Ammon's horn (tissue), 1 donor: ENCODE measurements at regions not wholly inside any gene's neighbourhood (a gene's known extent, or its start where the extent isn't known, plus 50 kb on each side); places are given as distances from the start of the nearest gene placed in this dataset.

ENCODE experiments used
- DNase-seq: peaks from one replicate; pipeline ENCODE4 v3.0.0-alpha.2; 2016; ENCODE audit warnings: low spot score

DNA sequence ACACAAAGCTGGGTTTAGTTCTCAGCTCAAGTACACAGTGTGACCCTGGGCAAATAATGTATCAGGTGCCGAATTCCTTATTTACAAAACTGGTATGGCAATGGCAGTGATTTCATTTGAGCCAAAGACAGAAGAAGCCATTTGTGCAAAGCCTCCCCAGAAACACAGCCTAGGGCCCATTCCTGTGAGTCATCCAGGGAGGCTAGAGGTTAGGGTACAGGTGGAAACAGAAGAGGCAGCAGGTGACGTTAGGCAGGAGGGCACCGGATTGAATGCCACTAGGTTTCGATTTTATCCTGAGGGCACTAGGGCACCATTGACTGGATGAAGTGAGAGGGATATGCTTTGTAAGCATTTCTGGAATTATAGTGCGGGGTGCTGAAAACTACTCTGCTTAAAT lies 766.9 kb upstream of the NR2F2 start:
- DNase-seq = no peak

DNA sequence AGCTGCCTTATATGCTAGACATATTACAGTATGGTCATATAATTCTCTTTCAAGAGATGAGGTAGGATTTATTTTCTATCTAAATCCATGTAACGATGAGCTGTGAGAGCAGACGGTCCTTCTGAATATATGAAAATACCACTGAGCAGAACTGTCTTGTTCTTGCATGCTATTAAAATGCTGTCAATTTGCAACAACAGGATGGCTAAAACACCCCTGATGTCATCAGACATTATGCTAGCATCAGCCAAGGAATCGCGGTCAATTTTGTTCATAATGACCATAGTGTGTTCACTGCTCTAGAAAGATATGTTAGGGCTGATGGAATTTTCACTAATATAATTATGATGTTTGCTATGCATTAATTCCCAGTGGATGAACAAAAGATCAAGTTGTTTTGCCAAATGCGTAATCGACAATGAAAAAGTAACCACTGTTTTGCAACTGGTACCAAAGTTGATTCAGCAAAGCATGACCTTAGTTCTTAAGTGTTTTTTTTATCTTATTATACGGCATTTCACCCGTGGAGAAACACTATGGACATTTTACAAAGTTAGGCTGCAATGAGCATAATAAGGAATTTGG lies 765.4 kb upstream of the NR2F2 start:
- DNase-seq = no peak

GRCh38 chr15:95565690-95566089 lies 764.8 kb upstream of the NR2F2 start:
- DNase-seq = no peak

DNA sequence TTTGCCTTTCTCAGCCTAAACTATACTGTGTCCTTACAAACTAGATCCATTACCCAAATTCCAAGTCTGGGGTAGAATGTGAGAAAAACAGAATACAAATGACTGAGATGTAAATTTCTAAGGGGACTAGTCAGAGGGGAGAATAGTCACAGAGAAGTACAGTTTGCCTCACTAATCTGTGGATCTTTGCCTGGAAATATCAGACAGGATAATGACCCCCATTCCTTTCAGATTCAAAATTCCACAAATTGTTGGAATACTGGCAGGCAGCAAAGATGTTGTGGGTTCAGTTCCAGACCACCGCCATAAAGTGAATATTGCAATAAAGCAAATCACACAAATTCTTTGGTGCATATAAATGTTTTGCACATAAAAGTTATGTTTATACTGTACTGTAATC lies 762.8 kb upstream of the NR2F2 start:
- DNase-seq = no peak

- DNase-seq = no peak
Observed at GRCh38 chr15:95574053-95574452, 756.4 kb upstream of the NR2F2 start.

GRCh38 chr15:95577927-95578326 lies 752.6 kb upstream of the NR2F2 start:
- DNase-seq = no peak

DNA sequence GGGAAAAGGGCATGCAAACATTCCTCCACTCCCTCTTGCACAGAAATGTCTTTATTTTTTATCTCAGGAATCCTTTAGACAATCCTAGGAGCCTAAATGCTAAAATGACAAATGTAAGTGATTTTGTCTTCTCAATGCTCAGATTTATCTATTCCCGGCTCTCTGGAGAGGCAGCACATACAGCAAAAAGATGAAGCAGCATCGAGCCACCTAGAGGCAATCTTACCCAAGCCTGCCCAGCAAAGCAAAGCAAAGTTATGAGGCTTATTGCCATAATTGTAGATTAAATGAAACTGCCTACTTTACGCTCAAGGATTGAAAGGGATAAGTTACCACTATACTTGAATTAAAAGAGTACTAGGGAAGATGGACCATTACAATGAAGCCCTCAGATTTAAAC lies 750.4 kb upstream of the NR2F2 start:
- DNase-seq = peak; percentile 5

- DNase-seq = no peak
Observed at GRCh38 chr15:95581595-95581994, 748.9 kb upstream of the NR2F2 start.

DNA sequence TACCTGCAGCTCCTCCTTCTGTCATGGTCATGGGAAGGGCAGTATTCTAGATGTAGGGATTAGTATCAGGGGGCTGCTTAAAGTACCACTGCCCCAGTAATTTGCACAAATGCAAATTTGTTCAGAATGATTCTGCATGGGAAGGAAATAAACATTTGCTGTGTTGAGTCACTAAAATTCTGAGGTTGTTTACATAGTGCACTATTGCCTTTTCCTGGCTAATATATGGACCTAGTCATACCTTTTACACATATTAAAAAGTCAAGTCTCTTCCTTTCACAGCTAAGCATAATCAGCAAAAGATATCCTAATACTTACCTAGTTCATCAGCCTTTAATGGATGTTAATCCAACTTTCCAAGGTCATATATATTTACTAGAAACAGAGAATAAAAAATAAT lies 746.4 kb upstream of the NR2F2 start:
- DNase-seq = no peak

DNA sequence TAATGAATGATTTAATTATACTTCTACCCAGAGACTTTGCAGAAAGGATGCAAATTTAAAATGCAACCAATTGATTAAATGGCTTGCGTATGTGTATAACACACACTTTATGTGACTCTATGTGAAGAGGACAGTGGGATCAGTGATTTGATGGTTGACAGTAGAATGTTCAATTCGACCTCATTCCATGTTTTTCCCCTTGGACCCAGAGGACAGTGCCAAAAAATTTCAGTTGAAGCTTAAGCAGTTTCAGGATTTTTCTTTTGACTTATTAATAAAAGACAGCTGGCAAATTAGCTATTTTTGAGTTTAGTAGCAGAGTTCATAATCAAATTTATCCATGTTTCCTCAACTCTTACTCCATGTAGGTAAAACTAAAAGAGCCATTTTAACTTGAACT lies 742.4 kb upstream of the NR2F2 start:
- no peak for DNase-seq

DNA sequence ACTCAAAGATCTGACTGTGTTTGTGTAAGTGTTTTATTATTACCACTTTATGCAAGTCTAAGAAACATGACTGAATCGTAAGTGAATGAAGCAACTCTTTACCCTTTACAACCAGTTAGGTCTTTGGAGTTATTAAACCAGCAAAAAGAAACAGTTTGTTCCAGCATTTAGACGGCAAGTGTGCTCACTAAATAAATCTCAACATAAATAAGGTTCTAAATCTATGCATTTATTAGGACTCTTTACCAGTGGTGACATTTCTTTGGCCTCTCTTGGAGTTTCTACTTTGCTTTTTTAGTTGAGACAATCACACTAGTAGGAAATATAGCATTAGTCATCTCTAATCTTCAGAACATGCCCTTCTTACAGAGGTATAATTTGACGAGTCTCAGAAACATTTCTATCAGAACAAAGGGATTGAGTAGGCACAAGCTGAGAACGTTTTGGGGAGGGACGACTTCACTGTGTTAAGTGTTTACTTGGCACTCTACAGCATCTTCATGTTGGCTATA lies 739.9 kb upstream of the NR2F2 start:
- DNase-seq = no peak

DNA sequence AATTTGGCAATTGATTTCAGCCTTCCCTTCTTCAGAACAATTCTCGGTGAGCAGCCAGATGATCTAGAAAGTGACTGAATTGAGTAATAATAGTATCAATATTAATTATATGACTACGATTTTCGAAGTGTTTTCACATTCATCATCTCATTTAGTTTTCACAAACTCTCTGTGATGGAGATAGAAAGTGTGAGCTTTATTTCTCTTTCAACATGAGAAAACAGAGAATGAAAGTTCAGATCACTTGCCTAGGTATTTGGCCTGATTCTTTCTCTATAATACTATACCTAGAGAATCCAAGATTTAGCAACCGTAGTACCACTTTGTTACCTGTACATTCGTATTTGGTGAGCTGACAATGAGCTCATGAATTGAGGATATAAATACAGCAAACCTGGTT lies 739.2 kb upstream of the NR2F2 start:
- no peak for DNase-seq

GRCh38 chr15:95591886-95592285 lies 738.6 kb upstream of the NR2F2 start:
- no peak for DNase-seq

GRCh38 chr15:95594496-95594895 lies 736.0 kb upstream of the NR2F2 start:
- DNase-seq = no peak

DNA sequence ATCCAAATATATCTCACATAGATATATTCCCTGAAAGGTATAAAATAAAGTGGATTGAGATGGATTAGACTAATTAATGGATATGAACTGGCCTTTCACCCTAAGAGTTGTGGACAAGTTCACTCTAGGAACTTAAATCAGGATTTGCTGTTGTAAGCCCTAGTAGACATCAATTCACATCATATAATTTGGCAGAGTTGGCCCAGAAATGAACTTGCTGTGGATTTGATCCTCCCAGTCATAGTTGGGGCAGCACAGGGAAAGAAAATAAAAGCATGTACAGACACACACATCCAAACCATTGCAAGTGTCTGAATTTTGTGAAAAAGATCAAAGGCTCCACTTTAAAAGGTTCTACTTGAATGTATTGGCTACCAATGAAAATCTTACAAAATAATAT lies 734.7 kb upstream of the NR2F2 start:
- DNase-seq = no peak

DNA sequence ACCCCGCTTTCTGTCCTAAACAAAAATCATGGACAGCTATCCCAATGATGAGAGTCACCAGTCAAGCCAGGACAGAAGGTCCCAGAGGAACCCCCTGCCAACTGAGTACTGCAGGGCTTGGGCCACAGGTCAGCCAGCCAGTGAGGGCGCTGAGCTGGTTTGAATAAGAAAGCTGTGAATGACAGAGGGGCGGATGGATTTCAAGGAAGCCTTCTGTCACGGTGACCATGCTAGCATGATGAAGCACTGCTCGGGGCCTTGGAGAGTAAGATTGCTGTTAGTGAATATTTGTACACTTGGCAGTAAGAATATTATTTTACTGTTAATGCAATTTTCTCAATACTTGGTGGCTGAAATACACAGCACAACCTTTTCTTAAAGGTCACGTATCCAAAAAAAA lies 734.0 kb upstream of the NR2F2 start:
- DNase-seq = no peak

- DNase-seq = no peak
Observed at GRCh38 chr15:95598251-95598855, 732.1 kb upstream of the NR2F2 start.

GRCh38 chr15:95600367-95600766 lies 730.1 kb upstream of the NR2F2 start:
- DNase-seq = no peak

DNA sequence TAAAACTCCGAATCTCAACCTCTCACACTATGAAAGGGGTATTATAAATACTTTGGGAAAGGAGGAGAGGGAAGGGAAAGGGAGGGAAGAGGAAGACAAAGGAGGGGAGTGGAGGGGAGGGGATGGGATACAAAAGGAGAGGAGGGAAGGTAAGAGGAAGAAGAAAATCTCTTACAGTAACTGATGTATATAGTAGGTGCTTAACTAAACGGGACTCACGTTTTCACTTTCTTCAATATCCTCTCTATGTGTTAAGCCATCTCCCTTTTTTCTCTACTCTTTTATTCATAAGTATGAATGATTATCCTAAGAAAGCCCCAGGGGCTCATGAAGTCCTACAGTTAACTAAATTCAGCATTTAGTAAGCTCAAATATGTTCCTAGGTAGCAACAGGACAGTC lies 729.6 kb upstream of the NR2F2 start:
- no peak for DNase-seq

- DNase-seq = no peak
Observed at GRCh38 chr15:95601525-95601924, 729.0 kb upstream of the NR2F2 start.

GRCh38 chr15:95603802-95604201 lies 726.7 kb upstream of the NR2F2 start:
- no peak for DNase-seq

- no peak for DNase-seq
Observed at GRCh38 chr15:95604634-95605036, 725.9 kb upstream of the NR2F2 start.

DNA sequence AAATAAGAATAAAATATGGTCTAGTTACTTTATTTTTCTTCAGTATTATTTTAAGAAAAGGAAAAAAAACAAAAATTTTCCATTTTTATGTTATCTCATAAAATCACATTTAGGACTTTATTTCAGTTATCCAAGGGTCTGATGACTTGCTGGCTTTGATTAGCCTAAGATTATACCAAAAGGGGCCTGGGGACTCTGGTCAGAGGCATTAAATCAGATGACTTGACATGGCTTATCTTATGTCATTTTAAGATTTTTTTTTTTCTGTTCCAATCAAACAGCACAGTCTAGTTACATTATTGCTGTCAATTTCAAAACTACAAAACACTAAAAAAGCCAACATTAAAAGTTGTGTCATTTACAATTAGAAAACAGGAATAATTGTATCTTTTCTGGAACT lies 725.4 kb upstream of the NR2F2 start:
- DNase-seq = no peak

DNA sequence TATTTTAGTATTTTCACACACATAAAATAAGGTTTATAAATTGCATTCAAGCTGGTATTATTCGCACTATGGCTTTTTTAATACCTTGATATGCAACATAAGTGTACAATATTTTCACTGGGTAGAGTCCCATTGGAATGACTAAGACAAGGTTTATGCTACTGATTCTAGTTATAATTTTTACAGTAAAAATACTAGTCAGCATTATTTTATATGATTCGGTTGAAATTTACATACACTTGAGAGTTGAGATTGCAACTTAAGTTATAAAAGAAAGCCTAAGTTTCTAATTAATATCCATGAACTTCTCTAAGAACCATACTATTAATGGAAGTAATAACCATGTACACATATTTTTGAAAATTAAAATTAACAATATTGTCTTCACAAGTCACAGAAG lies 723.9 kb upstream of the NR2F2 start:
- no peak for DNase-seq
